ENCODE measurements at regions not wholly inside any gene's neighbourhood (a gene's known extent, or its start where the extent isn't known, plus 50 kb on each side); places are given as distances from the start of the nearest gene placed in this dataset.

DNA sequence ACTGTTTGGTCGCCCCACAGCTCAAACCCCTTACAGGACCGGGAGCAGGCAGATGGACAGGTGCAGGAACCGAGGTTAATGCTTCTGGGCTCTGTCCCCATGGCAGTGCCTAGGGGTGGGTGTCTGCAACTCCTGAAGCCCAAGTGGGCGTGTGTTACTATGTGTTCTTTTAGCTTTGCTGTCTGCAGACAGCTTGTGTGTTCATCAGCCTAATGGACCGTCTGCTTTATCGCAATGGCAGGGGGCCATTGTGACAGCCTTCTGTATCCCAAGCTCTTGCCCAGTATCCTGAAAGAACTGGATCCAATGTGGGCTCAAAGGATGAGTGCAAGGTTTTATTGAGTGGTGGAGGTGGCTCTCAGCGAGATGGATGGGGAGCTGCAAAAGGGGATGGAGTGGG, 266.7 kb downstream of the CSNK1G3 start:
- H3K4me2 ChIP-seq (ENCODE audit: insufficient read depth, low read length), result no peak overlapping the region
- in situ Hi-C loops (cut with MboI) (no loop called here), intact Hi-C loops (cut with micrococcal nuclease) (no loop called here)
- H3K27ac ChIP-seq (ENCODE audit: extremely low read depth, low read depth, low read length), result no peak overlapping the region
- POLR2A ChIA-PET, result no interaction called here
- no peaks in the 10 kb centered on the region for H3K9me3 ChIP-seq (replicated peaks; ENCODE audit: control insufficient read depth, insufficient read depth, low read depth, low read length)
- ATAC-seq (no peak), FAIRE-seq (no peak), DNase-seq (ENCODE audit: extremely low read depth in 1 of 4, low spot score in 3 of 4) (no peak)
- no peaks in the 10 kb centered on the region for H3K79me2 ChIP-seq (ENCODE audit: control insufficient read depth, insufficient read depth, low read length)
- no TSS peak for BruUV-seq (replicated peaks)
- no peak overlapping the region for H3K4me3 ChIP-seq
- H4K20me1 ChIP-seq (replicated peaks; ENCODE audit: control insufficient read depth, insufficient read depth, low read length), result no peaks in the 10 kb centered on the region
- H3K4me1 ChIP-seq (replicated peaks in 1 of 2; ENCODE audit: control insufficient read depth in 2 of 2, insufficient read depth in 2 of 2, low read length in 2 of 2), result no peaks in the 10 kb centered on the region
- no peaks in the 10 kb centered on the region for H3K36me3 ChIP-seq (ENCODE audit: control insufficient read depth, insufficient read depth, low read length)
- no peak overlapping the region for H2AFZ ChIP-seq (ENCODE audit: low read depth, low read length)
- no peaks in the 10 kb centered on the region for H3K9me1 ChIP-seq (ENCODE audit: control insufficient read depth, insufficient read depth, low read length)
- CTCF ChIA-PET (ENCODE audit: low intra/inter-chr PET ratio), result no interaction called here
- no peak for TF ChIP-seq TEAD2 (tag; IDR thresholded peaks at IDR 0.05)
- TF ChIP-seq, protein P1, sequence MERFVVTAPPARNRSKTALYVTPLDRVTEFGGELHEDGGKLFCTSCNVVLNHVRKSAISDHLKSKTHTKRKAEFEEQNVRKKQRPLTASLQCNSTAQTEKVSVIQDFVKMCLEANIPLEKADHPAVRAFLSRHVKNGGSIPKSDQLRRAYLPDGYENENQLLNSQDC (CRISPR knock-in tag; IDR thresholded peaks at IDR 0.05), result no peak
- no peak for TF ChIP-seq NCOA6 (IDR thresholded peaks at IDR 0.05)
- TF ChIP-seq, protein P2, sequence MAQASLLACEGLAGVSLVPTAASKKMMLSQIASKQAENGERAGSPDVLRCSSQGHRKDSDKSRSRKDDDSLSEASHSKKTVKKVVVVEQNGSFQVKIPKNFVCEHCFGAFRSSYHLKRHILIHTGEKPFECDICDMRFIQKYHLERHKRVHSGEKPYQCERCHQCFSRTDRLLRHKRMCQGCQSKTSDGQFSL (CRISPR knock-in tag; IDR thresholded peaks at IDR 0.05), result no peak
- TF ChIP-seq, protein P2 (tag; IDR thresholded peaks at IDR 0.05), result no peak
- TF ChIP-seq, protein P3, sequence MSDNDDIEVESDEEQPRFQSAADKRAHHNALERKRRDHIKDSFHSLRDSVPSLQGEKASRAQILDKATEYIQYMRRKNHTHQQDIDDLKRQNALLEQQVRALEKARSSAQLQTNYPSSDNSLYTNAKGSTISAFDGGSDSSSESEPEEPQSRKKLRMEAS (CRISPR knock-in tag; IDR thresholded peaks at IDR 0.05), result no peak
- no peak for TF ChIP-seq HMG20A (CRISPR knock-in tag; conservative IDR thresholded peaks at IDR 0.05)
- no peak for TF ChIP-seq HMG20B (CRISPR knock-in tag; IDR thresholded peaks at IDR 0.05)
- 6% methylated on average over 7 of the region's 7 CpGs for WGBS (ENCODE audit: insufficient coverage, low coverage, missing lambda C conversion rate)
- no peak overlapping the region for H3K9ac ChIP-seq (ENCODE audit: insufficient read depth in 1 of 2, low read depth in 2 of 2, low read length in 2 of 2)
- H3K27me3 ChIP-seq (ENCODE audit: control insufficient read depth in 2 of 2, insufficient read depth in 2 of 2, low read length in 2 of 2), result no peaks in the 10 kb centered on the region

Measured in K562 (cell line).